ENCODE measurements at regions not wholly inside any gene's neighbourhood (a gene's known extent, or its start where the extent isn't known, plus 50 kb on each side); places are given as distances from the start of the nearest gene placed in this dataset.

DNA sequence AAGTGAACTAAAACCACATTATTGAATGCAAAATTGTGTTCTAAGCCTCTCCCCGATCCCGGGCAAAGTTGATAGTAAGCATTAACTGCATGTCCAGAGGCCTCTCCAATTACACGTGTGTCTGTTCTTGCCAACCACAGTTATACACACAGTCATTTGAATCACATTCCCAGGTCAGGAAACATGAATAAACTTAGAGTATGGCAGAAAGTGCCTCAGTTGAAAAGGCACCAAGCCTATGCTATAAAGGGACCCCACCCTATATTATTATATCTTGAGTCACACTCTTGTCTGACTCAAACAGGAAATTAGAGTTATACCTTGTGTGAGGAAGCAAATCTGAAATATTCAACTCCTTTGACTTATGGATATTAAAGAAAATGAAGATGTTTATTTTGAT lies 128.3 kb upstream of the STXBP6 start:
- DNase-seq (ENCODE audit: low read depth), result peak; percentile 19

DNA sequence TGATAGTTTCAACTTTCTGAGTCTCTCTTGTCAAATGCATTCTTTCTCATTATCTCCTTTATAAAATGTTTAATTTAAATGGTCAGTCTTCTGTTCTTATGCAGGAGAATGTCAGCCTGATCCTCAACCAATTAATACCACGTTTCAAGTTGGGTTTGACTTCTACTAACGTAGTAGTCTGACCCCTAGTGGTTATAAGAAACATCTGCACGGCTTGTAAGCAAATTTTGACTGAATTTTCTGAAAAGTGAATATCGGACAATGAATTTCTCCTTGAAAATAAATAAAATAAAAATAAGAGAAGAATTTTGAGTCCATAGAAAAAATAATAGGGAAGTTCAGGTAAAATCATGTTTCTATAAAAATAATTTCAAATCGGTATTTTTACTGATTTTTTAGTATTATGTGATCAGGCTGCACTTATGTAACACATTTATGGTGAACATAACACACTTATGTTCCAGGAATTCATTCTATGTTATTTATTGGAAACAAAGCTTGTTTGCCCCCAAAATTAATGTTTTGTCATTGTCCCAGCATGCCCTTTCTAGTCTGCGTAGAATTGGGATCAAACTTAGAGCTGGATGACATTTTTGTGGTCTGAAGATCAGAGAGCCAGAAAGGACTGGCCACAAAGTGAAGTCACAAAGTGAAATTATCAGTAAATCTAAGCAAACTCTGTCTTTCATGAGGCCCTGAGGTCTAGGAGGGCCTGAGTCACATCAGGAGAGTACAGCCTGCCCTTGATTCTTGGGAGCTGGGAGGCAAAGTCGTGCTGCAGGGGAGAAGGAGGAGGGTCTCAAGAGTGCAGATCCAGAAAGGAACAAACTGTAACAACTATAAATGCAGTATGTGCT lies 101.2 kb upstream of the STXBP6 start:
- peak; percentile 72 for DNase-seq (ENCODE audit: low read depth)

DNA sequence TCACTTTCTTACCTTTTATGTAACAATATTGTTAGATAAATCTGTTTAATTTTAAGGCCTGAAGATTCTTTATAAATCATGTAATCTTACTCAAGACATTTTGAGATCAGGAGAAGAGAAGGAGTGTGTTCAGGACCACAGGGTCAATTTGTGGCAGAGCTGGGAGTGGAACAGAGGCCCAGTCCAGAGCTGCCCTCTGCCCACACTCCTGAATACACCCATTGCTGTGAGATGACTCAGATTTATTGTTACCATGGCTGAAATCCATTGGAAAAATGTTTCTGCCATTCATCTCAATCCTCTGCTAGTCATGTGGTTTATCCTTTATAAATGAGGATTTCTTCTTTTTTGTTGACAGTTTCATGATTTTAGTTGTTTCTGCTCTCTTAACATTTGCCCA lies 100.5 kb upstream of the STXBP6 start:
- peak; percentile 73 for DNase-seq (ENCODE audit: low read depth)

DNA sequence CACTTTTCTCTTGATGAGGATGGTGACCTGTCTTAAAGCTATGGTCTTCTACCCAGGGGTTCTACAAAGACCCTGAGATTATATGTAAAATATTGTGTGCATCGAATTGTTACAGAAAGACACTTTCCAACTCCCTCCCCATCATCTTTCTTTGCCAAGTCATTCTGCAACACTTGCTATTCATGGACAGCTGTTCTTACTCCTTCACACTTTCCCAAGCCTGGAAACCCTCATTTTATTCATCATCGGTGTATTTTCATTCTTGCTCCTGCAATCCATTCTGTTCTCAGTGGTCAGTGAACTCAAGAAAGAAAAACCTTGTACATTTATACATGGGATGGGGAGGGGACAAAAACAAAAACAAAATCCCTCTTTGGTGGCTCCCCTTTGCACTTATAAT lies 90.5 kb upstream of the STXBP6 start:
- DNase-seq (ENCODE audit: low read depth), result peak; percentile 52

GRCh38 chr14:25136811-25137210 lies 86.9 kb upstream of the STXBP6 start:
- no peak for DNase-seq (ENCODE audit: low read depth)

GRCh38 chr14:25134184-25134583 lies 84.2 kb upstream of the STXBP6 start:
- no peak for DNase-seq (ENCODE audit: low read depth)

DNA sequence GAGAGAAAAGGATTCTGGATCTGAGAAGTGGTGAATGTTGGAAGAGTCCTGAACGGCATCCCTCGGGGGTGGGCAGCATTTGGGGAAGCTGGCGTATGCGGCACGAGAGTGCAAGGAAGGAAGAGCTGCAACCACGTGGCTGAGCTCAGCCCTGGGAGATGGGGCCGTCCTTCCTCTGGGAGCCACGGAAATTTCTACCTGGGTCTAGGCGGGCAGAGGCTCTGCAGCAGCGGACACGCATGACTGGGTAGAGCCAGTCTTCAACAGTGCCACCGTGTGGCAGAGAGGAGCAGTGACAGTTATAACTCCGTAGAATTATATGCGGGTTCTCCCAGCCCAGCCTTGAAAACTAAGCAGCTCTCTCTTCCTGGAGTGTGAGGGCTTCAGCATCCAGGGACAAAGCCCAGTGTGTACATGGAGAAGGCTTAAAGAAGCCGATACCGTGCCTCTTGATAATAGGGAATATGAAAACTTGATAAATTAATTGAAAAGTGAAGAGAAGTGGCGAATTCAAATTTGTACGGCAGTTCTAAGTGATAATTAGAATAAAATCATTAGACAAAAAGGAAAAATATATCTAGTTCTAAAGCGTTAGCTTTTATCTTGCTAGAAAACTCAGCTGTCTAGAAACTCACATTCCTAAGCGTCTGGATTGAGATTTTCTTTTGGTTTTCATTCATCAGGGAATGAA lies 82.9 kb upstream of the STXBP6 start:
- peak; percentile 68 for DNase-seq (ENCODE audit: low read depth)

- no peak for DNase-seq (ENCODE audit: low read depth)
Observed at GRCh38 chr14:25132094-25132493, 82.1 kb upstream of the STXBP6 start.

DNA sequence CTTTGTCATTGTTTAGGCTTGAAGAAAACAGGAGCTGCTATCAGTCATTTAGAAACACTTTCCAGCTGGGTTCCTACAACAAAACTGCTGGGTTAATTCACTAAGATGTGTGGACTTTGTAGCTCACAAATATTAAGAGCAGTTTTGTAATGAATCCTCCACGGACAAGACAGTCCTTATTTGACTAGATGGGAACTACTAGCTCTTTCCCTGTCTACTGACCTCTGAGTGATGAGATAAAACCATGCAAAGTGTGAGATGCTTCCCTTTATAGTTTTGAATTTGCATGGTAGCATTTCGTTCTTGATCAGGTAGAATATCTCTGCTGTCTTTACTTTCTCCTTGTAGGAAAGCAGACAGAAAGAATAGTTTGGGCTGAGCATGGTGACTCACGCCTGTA lies 72.9 kb upstream of the STXBP6 start:
- DNase-seq (ENCODE audit: low read depth), result peak; percentile 21

DNA sequence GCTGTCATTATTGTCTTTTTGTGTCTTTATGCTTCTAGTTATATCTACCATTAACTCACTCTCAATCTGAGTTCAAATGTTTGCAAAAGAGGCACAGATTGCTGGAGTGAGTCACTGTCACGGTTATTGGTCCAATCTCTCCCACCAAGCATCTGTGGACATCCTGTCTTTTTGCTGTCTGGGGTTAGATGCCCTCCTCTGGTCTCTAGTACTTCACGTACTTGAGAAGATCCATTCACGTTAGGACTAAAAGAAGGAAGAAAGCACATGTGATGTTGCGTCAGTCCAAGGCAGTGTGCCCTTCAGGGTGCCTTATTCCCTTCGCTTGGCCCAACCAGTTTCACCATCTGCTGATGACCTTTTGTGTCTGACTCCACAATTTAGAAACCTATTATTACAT lies 72.3 kb upstream of the STXBP6 start:
- DNase-seq (ENCODE audit: low read depth), result peak; percentile 93

GRCh38 chr14:25121337-25122129 lies 71.6 kb upstream of the STXBP6 start:
- DNase-seq (ENCODE audit: low read depth), result peak; percentile 99

GRCh38 chr14:25120261-25120660 lies 70.3 kb upstream of the STXBP6 start:
- DNase-seq (ENCODE audit: low read depth), result no peak

GRCh38 chr14:25118671-25119070 lies 68.7 kb upstream of the STXBP6 start:
- DNase-seq (ENCODE audit: low read depth), result no peak

GRCh38 chr14:25117342-25117741 lies 67.4 kb upstream of the STXBP6 start:
- DNase-seq (ENCODE audit: low read depth), result no peak

- DNase-seq (ENCODE audit: low read depth), result peak; percentile 47
Observed at GRCh38 chr14:25116607-25117006, 66.7 kb upstream of the STXBP6 start.

DNA sequence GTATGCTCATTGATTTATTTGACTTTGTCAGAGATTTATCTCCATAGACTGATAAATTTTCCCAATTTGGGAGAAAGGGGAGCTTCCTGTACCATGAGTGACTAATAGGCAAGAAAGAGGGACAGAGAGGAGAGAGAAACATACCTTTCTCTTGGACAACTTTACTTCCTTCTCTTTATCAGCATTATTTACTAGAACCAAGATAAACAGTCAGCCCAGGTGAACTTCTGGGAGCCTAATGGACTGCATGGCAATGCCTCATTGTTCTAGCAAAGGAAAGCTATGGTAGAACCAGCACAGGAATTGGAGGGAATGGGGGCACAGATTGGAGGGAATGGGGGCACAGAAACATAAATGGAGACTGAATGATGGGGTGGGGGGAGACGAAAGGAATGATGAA lies 63.4 kb upstream of the STXBP6 start:
- no peak for DNase-seq (ENCODE audit: low read depth)

DNA sequence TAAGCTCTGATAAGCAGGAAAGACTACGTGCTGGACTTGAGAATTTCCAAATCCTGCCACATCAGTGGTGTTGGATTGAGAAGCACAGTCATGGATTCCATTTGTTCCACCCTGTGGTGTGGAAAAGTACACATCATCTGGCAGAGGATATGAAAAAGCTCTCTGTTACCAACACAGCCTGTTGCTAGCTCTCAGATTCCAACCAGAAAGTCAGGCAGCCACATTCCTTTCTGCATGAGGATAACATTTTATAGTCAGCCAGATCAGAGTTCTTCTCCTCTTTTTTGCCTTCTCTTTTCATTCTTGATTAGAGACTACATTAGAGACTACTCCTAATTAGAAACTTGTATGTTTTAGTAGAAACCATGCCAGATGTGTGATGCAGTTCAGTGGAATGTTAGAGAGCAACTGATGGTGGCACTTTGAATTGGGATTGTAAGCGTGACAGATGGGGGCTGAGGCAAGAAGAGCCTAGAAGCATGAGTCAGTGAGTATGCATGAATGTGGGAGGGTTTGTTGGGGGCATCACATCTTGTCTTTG lies 61.2 kb upstream of the STXBP6 start:
- DNase-seq (ENCODE audit: low read depth), result peak; percentile 99

- DNase-seq (ENCODE audit: low read depth), result peak; percentile 39
Observed at GRCh38 chr14:25110106-25110505, 60.2 kb upstream of the STXBP6 start.

DNA sequence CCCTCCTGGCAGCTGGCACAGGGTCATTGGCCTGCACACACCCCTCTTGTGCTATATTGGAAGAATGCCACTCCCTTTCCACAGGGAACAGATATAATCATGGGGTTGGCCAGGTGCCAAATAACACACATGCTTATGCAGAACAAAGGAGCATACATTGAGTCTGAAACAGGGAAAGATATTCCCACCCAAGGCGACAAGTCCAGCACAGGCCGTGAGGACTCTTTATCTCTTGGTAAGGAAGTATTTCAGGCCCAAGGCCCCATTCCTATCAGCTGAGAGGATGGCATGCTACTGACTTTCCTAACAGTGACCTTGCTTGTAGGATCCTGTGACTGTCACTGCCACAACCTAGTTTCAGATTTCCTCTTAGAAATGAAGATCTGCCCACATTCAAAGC lies 59.0 kb upstream of the STXBP6 start:
- peak; percentile 41 for DNase-seq (ENCODE audit: low read depth)

DNA sequence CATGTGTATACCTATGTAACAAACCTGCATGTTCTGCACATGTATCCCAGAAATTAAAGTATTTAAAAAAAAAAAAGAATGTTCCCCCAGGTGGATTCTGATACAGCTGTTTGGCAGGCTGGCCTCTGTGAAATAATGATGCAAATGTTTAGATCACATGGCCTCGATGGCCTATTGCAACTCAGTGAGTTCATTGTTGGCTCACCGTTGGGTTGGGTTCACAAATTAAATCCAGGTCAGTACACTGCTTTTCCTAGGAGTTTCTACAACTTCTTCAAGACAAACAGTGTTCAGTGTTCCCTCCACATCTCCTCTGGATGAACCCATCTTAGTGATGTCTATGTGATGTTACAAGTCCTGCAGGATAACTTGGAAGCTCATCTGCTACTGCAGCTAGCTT lies 58.3 kb upstream of the STXBP6 start:
- no peak for DNase-seq (ENCODE audit: low read depth)

- no peak for DNase-seq (ENCODE audit: low read depth)
Observed at GRCh38 chr14:25103820-25104219, 53.9 kb upstream of the STXBP6 start.

GRCh38 chr14:25103271-25103670 lies 53.3 kb upstream of the STXBP6 start:
- DNase-seq (ENCODE audit: low read depth), result no peak

All from LHCN-M2 (cell line).